ENCODE measurements at regions not wholly inside any gene's neighbourhood (a gene's known extent, or its start where the extent isn't known, plus 50 kb on each side); places are given as distances from the start of the nearest gene placed in this dataset.
A peak's percentile ranks its signal among the peaks of the same experiment; 100 is the strongest.

- DNase-seq (ENCODE audit: low read depth in 1 of 2, low spot score in 1 of 2) = no peak
- no peaks in the 10 kb centered on the region for H3K9me3 ChIP-seq
- ChIA-PET POLR2A (no interaction called here), CTCF (interaction anchor here (1.1 kb wide), 1 partner anchor 24 kb away, joined by 3 read pairs; no protein-coding TSS in a partner anchor)
- H3K27ac ChIP-seq = no peak overlapping the region
- no peak for ATAC-seq
- H3K4me3 ChIP-seq = no peak overlapping the region
- TF ChIP-seq GATA3 (IDR thresholded peaks at IDR 0.05; ENCODE audit: borderline replicate concordance) (no peak), NR3C1 (IDR thresholded peaks at IDR 0.05) (no peak), HMGXB4 (CRISPR knock-in tag; IDR thresholded peaks at IDR 0.05; ENCODE audit: borderline replicate concordance) (no peak), HDAC2 (IDR thresholded peaks at IDR 0.05) (no peak), TP53 (CRISPR knock-in tag; IDR thresholded peaks at IDR 0.05) (no peak), NFE2L2 (conservative IDR thresholded peaks at IDR 0.05; ENCODE audit: low read length) (no peak), HOXB5 (CRISPR knock-in tag; IDR thresholded peaks at IDR 0.05) (no peak), FOXS1 (CRISPR knock-in tag; IDR thresholded peaks at IDR 0.05) (no peak), HEYL (CRISPR knock-in tag; IDR thresholded peaks at IDR 0.05) (no peak)
- no peak overlapping the region for H3K4me2 ChIP-seq
- WGBS (ENCODE audit: missing lambda C conversion rate) = 38% methylated on average over 4 of the region's 4 CpGs
- FAIRE-seq = no peak
- H3K4me1 ChIP-seq = 0 out of 3 replicates have a peak, but pooled peaks cover 4% of the 10 kb centered on the region
These were observed 165.6 kb downstream of the RCN1 start for GRCh38 chr11:32256466-32256865.

GRCh38 chr11:32259641-32260081 lies 168.8 kb downstream of the RCN1 start:
- no peak for FAIRE-seq

GRCh38 chr11:32262367-32262766 lies 171.5 kb downstream of the RCN1 start:
- POLR2A ChIA-PET = no interaction called here
- Histone ChIP-seq H3K9me3 (no peaks in the 10 kb centered on the region), H3K4me1 (0 out of 3 replicates have a peak, but pooled peaks cover 4% of the 10 kb centered on the region), H3K4me3 (no peak overlapping the region), H3K27ac (no peak overlapping the region), H3K4me2 (no peak overlapping the region)
- WGBS (ENCODE audit: missing lambda C conversion rate) = 15% methylated on average over 1 of the region's 1 CpG
- CTCF ChIA-PET = no interaction called here
- no peak for DNase-seq (ENCODE audit: low read depth in 1 of 2, low spot score in 1 of 2)
- ATAC-seq = no peak
- no peak for FAIRE-seq
- TF ChIP-seq MAFK (IDR thresholded peaks at IDR 0.05; ENCODE audit: partially characterized antibody) (no peak), CHD2 (IDR thresholded peaks at IDR 0.05; ENCODE audit: low read length, partially characterized antibody) (no peak), FOSL2 (IDR thresholded peaks at IDR 0.05) (no peak), FOSL2 (CRISPR knock-in tag; IDR thresholded peaks at IDR 0.05) (no peak), SMC3 (IDR thresholded peaks at IDR 0.05) (no peak), RAD21 (conservative IDR thresholded peaks at IDR 0.05 in 1 of 2, IDR thresholded peaks at IDR 0.05 in 1 of 2) (no peak)
- TF ChIP-seq, protein P1, sequence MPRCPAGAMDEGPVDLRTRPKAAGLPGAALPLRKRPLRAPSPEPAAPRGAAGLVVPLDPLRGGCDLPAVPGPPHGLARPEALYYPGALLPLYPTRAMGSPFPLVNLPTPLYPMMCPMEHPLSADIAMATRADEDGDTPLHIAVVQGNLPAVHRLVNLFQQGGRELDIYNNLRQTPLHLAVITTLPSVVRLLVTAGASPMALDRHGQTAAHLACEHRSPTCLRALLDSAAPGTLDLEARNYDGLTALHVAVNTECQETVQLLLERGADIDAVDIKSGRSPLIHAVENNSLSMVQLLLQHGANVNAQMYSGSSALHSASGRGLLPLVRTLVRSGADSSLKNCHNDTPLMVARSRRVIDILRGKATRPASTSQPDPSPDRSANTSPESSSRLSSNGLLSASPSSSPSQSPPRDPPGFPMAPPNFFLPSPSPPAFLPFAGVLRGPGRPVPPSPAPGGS (IDR thresholded peaks at IDR 0.05) = no peak
- TF ChIP-seq, protein P2, sequence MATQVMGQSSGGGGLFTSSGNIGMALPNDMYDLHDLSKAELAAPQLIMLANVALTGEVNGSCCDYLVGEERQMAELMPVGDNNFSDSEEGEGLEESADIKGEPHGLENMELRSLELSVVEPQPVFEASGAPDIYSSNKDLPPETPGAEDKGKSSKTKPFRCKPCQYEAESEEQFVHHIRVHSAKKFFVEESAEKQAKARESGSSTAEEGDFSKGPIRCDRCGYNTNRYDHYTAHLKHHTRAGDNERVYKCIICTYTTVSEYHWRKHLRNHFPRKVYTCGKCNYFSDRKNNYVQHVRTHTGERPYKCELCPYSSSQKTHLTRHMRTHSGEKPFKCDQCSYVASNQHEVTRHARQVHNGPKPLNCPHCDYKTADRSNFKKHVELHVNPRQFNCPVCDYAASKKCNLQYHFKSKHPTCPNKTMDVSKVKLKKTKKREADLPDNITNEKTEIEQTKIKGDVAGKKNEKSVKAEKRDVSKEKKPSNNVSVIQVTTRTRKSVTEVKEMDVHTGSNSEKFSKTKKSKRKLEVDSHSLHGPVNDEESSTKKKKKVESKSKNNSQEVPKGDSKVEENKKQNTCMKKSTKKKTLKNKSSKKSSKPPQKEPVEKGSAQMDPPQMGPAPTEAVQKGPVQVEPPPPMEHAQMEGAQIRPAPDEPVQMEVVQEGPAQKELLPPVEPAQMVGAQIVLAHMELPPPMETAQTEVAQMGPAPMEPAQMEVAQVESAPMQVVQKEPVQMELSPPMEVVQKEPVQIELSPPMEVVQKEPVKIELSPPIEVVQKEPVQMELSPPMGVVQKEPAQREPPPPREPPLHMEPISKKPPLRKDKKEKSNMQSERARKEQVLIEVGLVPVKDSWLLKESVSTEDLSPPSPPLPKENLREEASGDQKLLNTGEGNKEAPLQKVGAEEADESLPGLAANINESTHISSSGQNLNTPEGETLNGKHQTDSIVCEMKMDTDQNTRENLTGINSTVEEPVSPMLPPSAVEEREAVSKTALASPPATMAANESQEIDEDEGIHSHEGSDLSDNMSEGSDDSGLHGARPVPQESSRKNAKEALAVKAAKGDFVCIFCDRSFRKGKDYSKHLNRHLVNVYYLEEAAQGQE (IDR thresholded peaks at IDR 0.05) = no peak

More at GRCh38 chr11:32259641-32260081, 168.8 kb downstream of the RCN1 start:
- H3K4me2 ChIP-seq = no peak overlapping the region
- WGBS (ENCODE audit: missing lambda C conversion rate) = 6% methylated on average over 3 of the region's 3 CpGs
- 0 out of 3 replicates have a peak, but pooled peaks cover 4% of the 10 kb centered on the region for H3K4me1 ChIP-seq
- ATAC-seq (peak in 1 of 2 experiments; percentile 32; a peak in 1 of 6 replicates), DNase-seq (ENCODE audit: low read depth in 1 of 2, low spot score in 1 of 2) (peak in 1 of 2 experiments; percentile 11)
- H3K9me3 ChIP-seq = no peaks in the 10 kb centered on the region
- TF ChIP-seq FOSL2 (IDR thresholded peaks at IDR 0.05) (no peak), FOSL2 (CRISPR knock-in tag; IDR thresholded peaks at IDR 0.05) (peak; percentile 21; the same call in 1 of the 2 replicates), EHF (CRISPR knock-in tag; IDR thresholded peaks at IDR 0.05) (no peak)
- ChIA-PET CTCF (interaction anchor here (0.5 to 2.2 kb wide), 4 partner anchors 14 to 118 kb away, joined by 3 to 7 read pairs (median 3); no protein-coding TSS in a partner anchor), POLR2A (no interaction called here)
- H3K4me3 ChIP-seq = no peak overlapping the region
- no peak overlapping the region for H3K27ac ChIP-seq

All from A549 (cell line).